Inflammatory macrophage treated with lipopolysaccharide for 1 hour (primary cell): ENCODE measurements at regions not wholly inside any gene's neighbourhood (a gene's known extent, or its start where the extent isn't known, plus 50 kb on each side); places are given as distances from the start of the nearest gene placed in this dataset.
"Not testable (repeated sequence)": the region's sequence is repeated elsewhere in the genome, so short reads cannot be mapped to it uniquely, and the experiment has no call there.

ENCODE experiments used
- DNase-seq, 2 donors: peaks; one replicate each; pipeline ENCODE4 v3.0.0-alpha.2; 2020 to 2022

- DNase-seq: not testable (repeated sequence)
Measured at GRCh38 chr5:19287548-19288277, 700.3 kb downstream of the CDH18 start.

DNA sequence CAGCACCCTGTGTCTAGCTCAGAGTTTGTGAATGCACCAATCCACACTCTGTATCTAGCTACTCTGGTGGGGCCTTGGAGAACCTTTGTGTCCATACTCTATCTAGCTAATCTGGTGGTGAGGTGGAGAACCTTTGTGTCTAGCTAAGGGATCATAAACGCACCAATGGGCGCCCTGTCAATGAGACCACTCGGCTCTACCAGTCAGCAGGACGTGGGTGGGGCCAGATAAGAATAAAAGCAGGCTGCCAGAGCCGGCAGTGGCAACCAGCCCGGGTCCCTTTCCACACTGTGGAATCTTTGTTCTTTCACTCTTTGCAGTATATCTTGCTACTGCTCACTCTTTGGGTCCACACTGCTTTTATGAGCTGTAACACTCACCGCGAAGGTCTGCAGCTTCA, 699.7 kb downstream of the CDH18 start:
- not testable (repeated sequence) for DNase-seq

GRCh38 chr5:19297934-19298333, 690.1 kb downstream of the CDH18 start:
- no peak for DNase-seq

DNA sequence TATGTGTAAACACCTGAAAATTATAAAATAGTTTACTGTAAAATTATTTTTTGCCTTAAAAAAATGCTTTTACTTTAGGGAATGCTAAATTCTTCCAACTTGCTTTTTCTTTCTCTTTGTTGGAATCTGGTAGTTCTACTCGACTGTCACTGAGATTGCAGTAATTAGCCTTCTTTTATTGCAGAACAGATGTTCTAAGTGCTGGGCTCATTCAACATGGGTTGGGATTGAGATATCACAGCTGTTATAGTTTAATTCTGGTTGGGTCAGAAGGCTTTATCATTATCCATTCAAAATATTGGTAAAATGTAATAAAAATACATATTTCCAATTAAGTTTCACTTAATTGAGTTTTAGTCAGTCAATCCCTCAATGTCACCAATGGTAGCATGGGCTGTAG, 686.7 kb downstream of the CDH18 start:
- no peak for DNase-seq

DNA sequence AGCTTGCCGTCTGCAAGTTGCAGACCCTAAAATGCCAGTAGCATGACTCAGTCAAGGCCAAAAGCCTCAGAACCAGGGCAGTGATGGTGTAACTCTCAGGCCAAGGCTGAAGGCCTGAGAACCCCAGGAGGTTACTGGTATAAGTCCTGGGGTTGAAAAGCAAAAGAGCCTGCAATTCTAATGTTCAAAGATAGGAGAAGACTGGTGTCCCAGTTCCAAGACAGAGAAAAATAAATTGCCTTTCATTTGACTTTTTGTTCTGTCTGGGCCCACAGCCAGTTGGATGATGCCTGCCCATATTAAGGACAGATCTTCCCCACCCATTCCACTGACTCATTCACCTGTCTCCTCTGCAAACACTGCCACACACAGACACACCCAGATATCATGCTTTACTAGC, 673.2 kb downstream of the CDH18 start:
- DNase-seq: no peak

DNA sequence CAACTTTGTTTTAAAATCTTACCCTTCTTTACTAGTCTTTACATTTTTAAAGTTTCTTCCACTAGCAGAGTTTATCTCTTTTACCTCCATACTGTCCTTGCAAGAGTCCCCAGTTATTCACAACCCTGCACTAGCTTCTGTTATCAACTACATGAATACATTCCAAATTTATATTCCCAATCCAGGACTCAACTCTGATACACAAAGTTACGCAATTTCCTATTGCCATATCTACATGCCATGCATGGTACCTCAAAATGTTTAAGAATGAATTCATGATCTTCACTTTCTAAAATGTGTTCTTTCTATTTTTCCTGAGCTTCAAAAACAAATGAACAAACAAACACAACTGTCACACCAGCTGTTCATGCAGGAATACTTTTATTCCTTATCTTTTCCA, 668.7 kb downstream of the CDH18 start:
- DNase-seq: no peak

- DNase-seq: no peak
Measured at GRCh38 chr5:19322716-19323485, 665.1 kb downstream of the CDH18 start.

DNA sequence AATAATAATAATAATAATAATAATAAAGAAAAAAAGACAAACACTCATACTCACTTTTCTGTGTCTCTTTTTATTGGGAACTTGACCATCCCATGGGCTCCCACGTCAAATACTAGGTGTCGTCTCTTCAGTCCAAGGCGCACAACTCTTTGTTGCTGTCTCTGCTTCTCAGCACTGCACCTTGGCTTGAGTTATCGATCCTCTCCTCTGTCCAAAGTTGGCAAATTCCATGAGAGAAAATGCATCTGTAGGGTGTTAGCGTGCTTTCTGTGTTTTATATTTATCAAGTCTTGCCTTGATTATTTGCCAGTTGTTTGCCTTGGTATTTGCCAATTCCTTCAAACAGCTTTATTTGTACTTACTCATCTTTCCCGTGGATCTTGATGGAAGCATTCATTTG, 653.7 kb downstream of the CDH18 start:
- no peak for DNase-seq

GRCh38 chr5:19342942-19343341, 645.1 kb downstream of the CDH18 start:
- no peak for DNase-seq

GRCh38 chr5:19352120-19352519, 635.9 kb downstream of the CDH18 start:
- no peak for DNase-seq

DNA sequence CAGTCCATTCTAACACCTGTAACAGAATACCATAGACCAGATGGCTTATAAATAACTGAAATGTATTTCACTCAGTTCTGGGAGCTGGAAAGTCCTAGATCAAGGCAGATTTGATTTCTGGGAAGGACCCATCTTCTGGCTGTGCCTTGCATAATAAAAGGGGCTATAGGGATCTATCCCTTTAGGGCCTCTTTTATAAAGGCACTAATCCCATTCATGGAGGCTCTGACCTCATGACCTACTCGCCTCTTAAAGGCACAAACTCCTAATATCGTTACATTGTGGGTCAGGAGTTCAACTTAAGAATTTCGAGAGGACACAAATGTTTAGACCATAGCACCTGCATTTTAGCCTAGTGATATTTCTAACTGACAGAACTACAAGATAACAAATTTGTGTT, 619.0 kb downstream of the CDH18 start:
- DNase-seq: no peak

GRCh38 chr5:19369561-19369960, 618.4 kb downstream of the CDH18 start:
- no peak for DNase-seq

DNA sequence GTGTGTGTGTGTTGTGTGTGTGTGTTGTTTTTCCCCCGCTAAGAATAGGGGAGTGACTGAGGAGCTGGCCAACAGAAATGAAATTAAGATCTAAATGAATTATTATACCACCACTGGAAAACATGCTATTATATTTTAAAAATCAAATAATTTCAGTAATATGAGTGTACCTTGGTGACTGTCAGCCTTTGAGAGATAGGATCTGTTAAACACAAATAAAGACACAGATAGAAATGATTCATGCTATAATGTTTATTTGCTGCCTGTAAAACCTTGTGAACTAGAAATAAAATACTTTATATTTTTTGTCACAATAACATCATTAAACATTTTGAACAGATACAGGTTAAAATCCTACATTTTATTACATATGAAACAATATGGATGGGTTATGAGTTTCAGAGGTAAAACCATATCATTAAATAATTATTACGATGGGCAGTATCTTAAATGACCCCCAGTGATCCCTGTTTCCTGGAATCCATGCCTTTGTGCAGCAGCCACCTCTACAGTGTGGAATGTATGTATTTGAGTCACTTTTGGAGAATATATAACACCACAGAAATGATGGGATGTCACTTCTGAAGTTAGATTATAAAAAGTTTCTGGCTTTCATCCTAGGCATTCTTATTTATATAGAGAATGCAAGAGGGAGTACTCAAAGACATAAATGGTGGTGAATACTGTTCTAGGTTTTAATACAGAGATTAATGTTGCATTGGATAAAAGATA, 617.2 kb downstream of the CDH18 start:
- no peak for DNase-seq

DNA sequence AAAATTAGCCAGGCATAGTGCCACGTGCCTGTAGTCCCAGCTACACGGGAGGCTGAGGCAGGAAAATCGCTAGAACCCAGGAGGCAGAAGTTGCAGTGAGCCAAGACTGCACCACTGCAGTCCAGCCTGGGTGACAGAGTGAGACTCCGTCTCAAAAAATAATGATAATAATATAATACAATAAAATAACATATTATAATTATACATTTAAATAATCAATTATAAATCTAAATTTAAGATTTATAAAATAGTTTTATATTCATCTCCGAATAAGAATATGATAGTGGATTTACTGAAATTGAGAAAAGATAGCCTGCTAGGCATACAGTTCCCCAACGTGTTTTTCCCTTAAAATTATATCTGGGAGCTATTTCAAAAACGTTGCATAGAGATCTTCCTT, 599.6 kb downstream of the CDH18 start:
- DNase-seq: no peak

DNA sequence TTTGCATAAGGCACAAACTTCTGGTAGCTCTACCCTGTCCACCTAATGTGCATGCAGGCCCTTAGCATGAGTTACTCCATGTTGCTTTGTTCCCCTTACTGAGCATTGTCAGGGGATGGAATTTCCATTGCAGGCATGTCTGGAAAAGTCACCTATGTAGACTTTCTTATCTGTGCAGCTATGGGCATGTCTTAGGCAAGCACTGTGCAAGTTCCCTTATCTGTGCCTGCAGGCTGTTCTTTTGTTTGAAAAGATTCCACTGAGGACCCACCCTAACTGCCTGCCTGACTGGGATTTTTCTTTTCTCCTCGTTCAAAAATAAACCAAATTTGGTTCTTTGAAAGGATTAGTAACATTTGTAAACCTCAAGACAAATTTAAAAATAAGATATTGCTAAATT, 587.0 kb downstream of the CDH18 start:
- DNase-seq: no peak

GRCh38 chr5:19406576-19407365, 581.2 kb downstream of the CDH18 start:
- no peak for DNase-seq

- no peak for DNase-seq
Measured at GRCh38 chr5:19408149-19408548, 579.9 kb downstream of the CDH18 start.

- no peak for DNase-seq
Measured at GRCh38 chr5:19411936-19412335, 576.1 kb downstream of the CDH18 start.
